Inferior parietal cortex (tissue), 1 donor: ENCODE measurements at regions not wholly inside any gene's neighbourhood (a gene's known extent, or its start where the extent isn't known, plus 50 kb on each side); places are given as distances from the start of the nearest gene placed in this dataset.

Experiments
- DNase-seq: peaks from one replicate; pipeline ENCODE4 v3.0.0-alpha.2; 2016; ENCODE audit errors: extremely low spot score

GRCh38 chr13:85742355-85742754 lies 56.9 kb downstream of the SLITRK6 start:
- DNase-seq = no peak

GRCh38 chr13:85741017-85741416 lies 58.2 kb downstream of the SLITRK6 start:
- DNase-seq = no peak

DNA sequence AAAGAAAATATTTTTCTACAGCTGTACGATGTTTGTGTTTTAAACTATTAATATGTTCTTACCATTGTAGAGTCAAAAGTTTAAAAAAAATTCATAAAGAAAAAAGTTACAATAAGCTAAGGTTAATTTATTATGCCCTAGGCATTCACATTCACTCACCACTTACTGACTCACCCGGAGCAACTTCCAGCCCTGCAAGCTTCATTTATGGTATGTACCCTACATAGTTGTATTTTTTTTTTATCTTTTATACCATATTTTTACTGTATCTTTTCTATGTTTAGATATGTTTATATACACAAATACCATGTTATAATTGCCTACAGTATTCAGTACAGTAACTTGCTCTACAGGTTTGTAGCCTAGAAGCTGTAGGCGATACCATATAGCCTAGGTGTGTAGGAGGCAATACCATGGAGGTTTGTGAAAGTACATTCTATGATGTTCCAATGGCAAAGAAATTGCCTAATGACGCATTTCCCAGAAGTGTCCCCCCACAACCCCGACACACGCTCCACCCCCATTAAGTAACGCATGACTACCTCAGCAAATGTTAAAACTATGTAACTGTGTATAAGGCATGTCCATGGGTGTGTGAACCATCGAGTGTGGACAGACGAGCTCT lies 60.4 kb downstream of the SLITRK6 start:
- DNase-seq = no peak

GRCh38 chr13:85737952-85738351 lies 61.3 kb downstream of the SLITRK6 start:
- DNase-seq = no peak

GRCh38 chr13:85729296-85729695 lies 69.9 kb downstream of the SLITRK6 start:
- DNase-seq = no peak

DNA sequence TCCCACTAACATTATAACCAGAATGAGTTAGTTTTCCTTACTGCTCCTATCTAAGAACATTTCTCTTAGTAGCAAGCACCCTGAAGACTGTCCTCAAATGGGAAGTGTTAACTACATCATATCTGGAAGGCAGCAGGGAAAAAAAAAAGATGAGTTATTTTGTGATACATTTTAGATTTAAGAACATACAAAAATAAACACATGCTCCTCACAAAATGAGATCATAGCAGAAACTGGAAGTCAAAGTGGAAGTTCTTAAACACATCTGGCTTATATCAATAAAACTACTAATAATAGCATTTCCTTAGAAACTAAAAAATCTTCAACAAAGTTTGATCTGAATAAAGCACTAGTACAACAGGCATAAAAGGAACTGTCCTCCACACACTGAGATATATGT lies 70.4 kb downstream of the SLITRK6 start:
- DNase-seq = no peak

DNA sequence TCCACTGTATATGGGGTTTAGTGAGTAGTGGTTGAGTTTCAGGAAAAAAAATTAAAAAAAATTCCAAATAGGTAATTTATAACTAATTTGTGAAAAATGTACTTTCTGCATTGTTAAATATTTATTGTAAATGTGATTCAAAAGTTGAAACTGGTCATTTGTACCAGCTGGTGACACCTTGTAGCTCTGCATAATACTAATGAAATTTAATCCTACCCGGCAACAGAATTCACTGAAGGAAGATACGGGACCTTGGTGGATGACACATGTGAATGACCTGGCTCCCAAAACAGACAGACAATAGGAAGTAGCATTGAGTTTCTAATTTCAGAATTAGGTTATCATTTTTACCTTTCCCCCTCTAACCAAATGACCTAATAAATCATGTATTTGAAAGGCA lies 73.8 kb downstream of the SLITRK6 start:
- no peak for DNase-seq

DNA sequence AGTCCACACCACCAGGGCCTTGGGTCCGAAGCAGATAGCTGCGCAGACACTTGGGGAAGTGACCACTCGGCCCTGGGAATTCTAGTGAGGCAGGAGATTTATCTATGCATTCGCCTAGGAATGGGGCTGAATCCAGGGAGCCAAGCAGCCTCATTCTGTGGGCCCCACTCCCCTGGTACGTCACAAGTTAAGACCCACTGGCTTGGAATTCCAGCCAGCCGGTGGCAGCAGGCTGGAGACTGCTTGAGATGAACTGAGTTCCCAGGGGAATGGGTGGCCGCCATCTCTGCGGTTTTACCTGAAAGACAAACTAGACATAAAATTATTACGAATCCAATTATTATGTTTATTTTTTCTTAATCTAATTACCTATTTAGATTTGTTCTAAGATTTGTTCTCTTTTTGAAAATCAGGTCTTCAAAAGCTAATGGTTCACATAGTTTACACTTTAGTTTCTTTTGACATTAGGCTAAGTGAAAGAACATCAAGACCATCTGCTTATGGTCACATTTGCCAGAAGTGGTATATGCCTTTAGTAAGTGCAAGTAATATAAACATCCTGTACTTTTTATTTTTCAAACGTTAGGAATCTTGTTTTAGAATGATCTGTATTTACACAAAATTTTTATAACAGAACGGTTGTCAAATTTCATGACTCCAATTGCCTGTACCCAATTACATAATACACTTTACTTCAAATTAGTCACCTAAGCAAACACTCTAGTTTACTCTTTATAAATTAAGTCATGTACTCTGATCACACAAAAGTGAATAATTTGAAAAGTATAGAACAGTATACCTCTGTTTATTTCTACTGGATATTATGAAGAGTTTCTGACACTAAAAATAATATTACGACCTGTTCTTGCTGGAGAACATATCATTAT lies 74.4 kb downstream of the SLITRK6 start:
- DNase-seq = no peak

GRCh38 chr13:85719749-85720148 lies 79.5 kb downstream of the SLITRK6 start:
- no peak for DNase-seq

DNA sequence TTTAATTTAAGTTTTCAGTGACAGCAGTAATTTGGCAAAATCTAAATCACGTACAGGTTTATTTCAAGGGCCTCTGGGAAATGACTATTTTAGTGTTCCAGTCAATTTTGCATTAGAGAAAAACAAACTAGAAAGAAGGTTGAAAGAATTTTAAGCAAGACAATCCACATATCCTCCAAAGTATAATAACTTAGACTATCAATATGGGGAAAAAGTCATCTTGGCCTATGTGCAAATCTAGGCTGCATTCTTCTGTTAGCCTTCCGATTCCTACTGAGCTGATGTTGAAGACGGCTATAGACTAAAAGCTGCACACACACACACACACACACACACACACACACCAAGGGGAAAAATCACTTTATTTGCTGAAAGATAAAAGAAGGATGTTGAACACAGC lies 81.3 kb downstream of the SLITRK6 start:
- no peak for DNase-seq

DNA sequence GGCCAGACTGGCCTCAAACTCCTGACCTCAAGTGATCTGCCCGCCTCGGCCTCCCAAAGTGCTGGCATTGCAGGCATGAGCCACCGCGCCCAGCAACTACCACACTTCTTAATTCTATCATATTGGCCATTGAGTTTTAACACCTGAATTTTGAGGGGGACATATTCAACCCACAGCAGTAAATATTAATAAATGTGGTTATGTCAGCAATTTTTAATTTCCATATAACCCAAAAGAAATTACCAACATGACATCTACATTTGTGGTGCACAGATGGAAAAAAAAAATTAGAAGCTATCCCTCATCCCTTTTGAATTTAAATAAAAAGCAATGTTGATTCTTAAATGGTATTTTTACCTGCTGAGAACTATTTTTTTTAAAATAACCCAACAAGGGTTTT lies 88.7 kb downstream of the SLITRK6 start:
- DNase-seq = no peak

- DNase-seq = no peak
These were observed 89.5 kb downstream of the SLITRK6 start for GRCh38 chr13:85709721-85710120.

GRCh38 chr13:85709072-85709471 lies 90.1 kb downstream of the SLITRK6 start:
- no peak for DNase-seq

- DNase-seq = no peak
These were observed 98.3 kb downstream of the SLITRK6 start for GRCh38 chr13:85700906-85701305.

DNA sequence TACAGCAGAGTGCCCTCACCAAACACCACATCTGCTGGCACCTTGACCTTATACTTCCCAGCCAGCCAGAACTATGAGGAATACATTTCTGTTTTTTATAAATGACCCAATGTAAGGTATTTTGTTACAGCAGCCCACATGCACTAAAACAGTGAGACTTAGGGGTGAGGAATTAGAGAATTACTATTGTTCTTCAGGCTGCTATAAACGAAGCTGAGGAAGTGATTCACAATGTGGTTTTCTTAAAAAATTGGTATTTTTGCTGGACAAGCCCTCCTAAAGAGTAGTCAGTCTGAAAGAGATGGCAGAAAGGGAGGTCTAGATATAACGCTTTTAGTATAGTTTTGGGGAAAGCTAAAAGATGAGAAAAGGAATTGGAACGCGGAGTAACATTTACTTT lies 101.0 kb downstream of the SLITRK6 start:
- no peak for DNase-seq

DNA sequence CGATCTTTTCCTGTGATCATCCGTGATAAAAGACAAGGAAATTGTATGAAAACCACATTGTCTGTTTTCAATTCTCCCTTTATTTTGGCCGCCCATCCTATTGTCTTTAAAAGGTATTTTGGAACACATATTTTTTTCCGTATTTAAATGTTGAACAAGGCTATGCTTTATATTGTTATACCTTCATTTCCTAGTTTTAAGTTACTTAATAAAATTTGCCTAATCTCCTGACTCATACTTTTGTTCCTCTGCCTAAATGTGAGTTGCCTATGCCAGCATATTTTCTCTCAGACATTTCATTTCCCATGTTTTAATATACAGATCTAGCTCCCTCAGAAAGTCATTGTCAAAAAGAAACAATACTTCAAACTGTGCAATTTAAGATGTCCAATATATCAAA lies 104.2 kb downstream of the SLITRK6 start:
- no peak for DNase-seq

- no peak for DNase-seq
These were observed 105.2 kb downstream of the SLITRK6 start for GRCh38 chr13:85693889-85694511.

DNA sequence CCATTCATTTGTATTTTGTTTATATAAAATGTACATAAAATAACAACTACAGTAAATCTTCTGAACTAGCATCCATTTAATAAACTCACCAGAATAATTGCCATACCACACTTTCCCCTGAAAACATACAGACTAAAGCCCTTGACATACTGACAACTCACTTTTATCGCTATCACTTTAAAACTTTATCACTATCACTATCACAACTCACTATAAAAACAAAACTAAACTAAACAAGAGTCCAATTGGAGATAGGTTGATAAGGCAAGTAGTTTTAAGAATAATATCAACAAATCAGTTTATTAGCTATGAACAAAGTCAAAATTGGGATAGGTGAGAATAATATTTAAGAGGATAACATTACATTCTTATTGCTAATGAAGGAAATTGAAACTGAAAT lies 108.9 kb downstream of the SLITRK6 start:
- no peak for DNase-seq

DNA sequence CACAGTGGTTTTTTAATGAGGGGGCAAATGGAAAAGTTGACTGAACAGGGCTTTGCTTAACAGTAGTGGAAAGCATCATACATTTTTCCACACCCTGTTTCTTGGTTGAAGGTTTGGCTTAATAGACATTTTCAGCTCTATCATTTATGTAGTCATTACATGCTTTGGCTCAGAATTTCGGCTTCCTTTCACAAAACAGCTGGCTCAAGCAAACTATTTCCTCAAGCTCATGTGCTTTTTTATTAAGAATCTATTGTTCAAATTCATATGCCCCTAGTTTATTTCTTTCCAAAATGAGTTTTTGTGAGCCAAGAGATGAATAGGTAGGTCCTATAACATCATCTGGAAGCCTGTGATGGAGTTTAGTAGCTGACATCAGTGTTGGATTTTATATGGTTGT lies 113.8 kb downstream of the SLITRK6 start:
- no peak for DNase-seq

DNA sequence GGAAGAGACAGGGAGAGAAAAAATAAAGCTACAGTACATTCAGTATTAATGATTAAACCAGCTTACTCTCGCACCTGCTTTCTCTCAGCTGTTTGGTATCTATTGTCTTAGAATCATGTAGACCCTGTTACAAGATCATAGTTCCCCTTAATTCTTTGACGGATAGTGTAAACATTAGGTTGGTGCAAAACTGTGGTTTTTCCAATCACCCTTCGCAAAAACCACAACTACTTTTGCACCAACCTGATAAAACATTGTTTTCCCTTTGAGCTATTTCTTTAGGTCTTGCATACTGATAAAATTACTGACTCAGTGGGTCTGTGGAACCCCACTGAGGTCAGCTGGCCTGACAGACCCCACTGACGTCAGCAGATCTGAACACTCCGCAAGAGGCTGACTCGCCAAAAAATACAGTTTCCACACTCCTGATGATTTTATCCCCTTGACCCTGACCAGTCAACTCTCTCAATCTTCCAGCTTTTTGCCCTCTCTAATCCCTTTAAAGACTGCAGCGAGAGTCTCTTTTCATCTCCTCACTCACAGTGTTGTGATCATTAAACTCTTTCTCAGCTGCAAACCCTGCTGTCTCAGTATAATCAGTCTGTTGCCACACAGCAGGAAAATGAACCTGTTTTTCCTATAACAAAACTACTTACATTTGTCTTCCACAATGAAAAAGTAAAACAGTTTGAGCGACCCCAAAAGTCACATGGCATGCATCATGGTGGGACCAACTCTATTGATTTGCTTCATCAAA lies 123.9 kb downstream of the SLITRK6 start:
- no peak for DNase-seq

- no peak for DNase-seq
These were observed 127.9 kb downstream of the SLITRK6 start for GRCh38 chr13:85671336-85671735.

GRCh38 chr13:85666356-85666755 lies 132.9 kb downstream of the SLITRK6 start:
- DNase-seq = no peak
